ENCODE measurements at regions not wholly inside any gene's neighbourhood (a gene's known extent, or its start where the extent isn't known, plus 50 kb on each side); places are given as distances from the start of the nearest gene placed in this dataset.

DNA sequence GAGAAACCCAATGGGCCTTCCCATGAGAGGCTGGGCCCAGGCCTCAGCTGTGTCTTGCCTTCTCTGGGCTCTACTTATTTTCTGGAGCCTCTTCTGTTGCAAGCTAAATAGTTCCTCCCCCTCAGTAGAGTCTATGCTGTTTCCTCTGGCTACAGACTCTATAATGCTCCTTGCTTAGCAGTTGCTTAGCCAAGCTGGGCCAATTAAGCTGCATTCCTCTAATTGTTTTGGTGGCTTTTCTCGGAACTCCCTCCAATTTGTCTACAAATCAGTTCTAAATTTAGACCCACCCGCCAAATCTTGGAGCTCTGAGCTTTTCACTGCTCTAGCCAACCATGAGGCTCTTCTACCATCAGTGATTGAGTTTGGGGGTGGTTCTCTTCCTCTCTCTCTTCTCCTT, 302.7 kb upstream of the ASIC2 start:
- no peak for TF ChIP-seq EZH2 (IDR thresholded peaks at IDR 0.05; ENCODE audit: borderline replicate concordance, insufficient read depth, low read depth, low read length, poor library complexity, severe bottlenecking)
- TF ChIP-seq, protein P1, sequence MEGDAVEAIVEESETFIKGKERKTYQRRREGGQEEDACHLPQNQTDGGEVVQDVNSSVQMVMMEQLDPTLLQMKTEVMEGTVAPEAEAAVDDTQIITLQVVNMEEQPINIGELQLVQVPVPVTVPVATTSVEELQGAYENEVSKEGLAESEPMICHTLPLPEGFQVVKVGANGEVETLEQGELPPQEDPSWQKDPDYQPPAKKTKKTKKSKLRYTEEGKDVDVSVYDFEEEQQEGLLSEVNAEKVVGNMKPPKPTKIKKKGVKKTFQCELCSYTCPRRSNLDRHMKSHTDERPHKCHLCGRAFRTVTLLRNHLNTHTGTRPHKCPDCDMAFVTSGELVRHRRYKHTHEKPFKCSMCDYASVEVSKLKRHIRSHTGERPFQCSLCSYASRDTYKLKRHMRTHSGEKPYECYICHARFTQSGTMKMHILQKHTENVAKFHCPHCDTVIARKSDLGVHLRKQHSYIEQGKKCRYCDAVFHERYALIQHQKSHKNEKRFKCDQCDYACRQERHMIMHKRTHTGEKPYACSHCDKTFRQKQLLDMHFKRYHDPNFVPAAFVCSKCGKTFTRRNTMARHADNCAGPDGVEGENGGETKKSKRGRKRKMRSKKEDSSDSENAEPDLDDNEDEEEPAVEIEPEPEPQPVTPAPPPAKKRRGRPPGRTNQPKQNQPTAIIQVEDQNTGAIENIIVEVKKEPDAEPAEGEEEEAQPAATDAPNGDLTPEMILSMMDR (IDR thresholded peaks at IDR 0.05) = no peak
- ChIA-PET CTCF (no interaction called here), POLR2A (no interaction called here)
- Histone ChIP-seq H3K79me2 (ENCODE audit: control insufficient read depth, insufficient read depth, low read length) (no peaks in the 10 kb centered on the region), H3K27ac (ENCODE audit: low read length in 2 of 2) (no peak overlapping the region), H3K4me2 (replicated peaks; ENCODE audit: low read depth, low read length, poor library complexity, severe bottlenecking) (no peak overlapping the region), H3K27me3 (replicated peaks in 1 of 4; ENCODE audit: control extremely low read depth in 1 of 4, control insufficient read depth in 3 of 4, insufficient read depth in 4 of 4, low read length in 3 of 4) (no peaks in the 10 kb centered on the region), H3K9me3 (ENCODE audit: control extremely low read depth in 1 of 3, control insufficient read depth in 2 of 3, insufficient read depth in 1 of 3, low read length in 2 of 3) (peaks cover 0 to 3% (median 0%) of the 10 kb centered on the region in 3 donors), H3K4me3 (ENCODE audit: control extremely low read depth in 1 of 5, extremely low read depth in 1 of 5, insufficient read depth in 1 of 5, low read depth in 2 of 5, low read length in 4 of 5) (no peak overlapping the region), H3K36me3 (replicated peaks in 1 of 2; ENCODE audit: control extremely low read depth in 1 of 2, control insufficient read depth in 1 of 2, extremely low read depth in 1 of 2, insufficient read depth in 2 of 2, low read length in 1 of 2) (no peaks in the 10 kb centered on the region), H3K9ac (ENCODE audit: low read length) (no peak overlapping the region), H4K20me1 (ENCODE audit: control insufficient read depth, insufficient read depth, low read length, poor library complexity, severe bottlenecking) (no peaks in the 10 kb centered on the region), H3K4me1 (ENCODE audit: control insufficient read depth in 2 of 2, insufficient read depth in 2 of 2, low read length in 2 of 2) (no peaks in the 10 kb centered on the region), H2AFZ (ENCODE audit: insufficient read depth, low read depth, low read length, poor library complexity, severe bottlenecking) (no peak overlapping the region)
- intact Hi-C loops (cut with micrococcal nuclease) = no loop called here
- H3K4me3 Mint-ChIP-seq = no peak overlapping the region
- H3K9me3 Mint-ChIP-seq (ENCODE audit: insufficient read depth) = no peaks in the 10 kb centered on the region
- no CpG with 5 or more reads among the region's 2 CpGs for WGBS (ENCODE audit: insufficient coverage)
- H3K27me3 Mint-ChIP-seq = peaks cover 16% of the 10 kb centered on the region
- no peak for ATAC-seq (ENCODE audit: low read depth)
- DNase-seq = no peak
- H3K4me1 Mint-ChIP-seq = no peaks in the 10 kb centered on the region
- H3K27ac Mint-ChIP-seq = no peak overlapping the region

DNA sequence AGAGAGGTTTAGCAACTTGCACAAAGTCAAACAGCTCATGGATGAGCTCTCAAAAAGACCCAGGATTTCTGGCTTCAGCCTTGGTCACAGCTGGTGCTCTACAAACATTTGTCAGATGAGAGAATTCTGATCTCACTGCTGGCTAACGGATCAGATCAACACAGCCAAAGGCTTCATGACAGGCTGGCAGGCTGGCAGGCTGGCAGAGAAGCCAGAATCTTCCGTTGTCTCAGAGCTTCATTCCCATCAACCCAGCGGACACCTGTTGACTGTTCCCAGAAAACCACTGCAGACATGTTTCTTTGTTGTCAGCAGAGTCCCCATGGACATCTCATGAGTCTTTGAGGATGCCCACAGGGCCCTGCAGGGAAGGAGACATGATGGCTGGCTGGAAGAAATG, 303.8 kb upstream of the ASIC2 start:
- POLR2A ChIA-PET = no interaction called here
- CTCF ChIA-PET = no interaction called here
- ATAC-seq (ENCODE audit: low read depth) (no peak), DNase-seq (no peak)
- H3K9me3 Mint-ChIP-seq (ENCODE audit: insufficient read depth) = no peaks in the 10 kb centered on the region
- H3K27me3 Mint-ChIP-seq = peaks cover 13% of the 10 kb centered on the region
- H3K27ac Mint-ChIP-seq = no peak overlapping the region
- H3K9ac ChIP-seq (ENCODE audit: low read length) = no peak overlapping the region
- H3K9me3 ChIP-seq (ENCODE audit: control extremely low read depth in 1 of 3, control insufficient read depth in 2 of 3, insufficient read depth in 1 of 3, low read length in 2 of 3) = peaks cover 0 to 3% (median 0%) of the 10 kb centered on the region in 3 donors
- no peaks in the 10 kb centered on the region for H3K4me1 Mint-ChIP-seq
- H4K20me1 ChIP-seq (ENCODE audit: control insufficient read depth, insufficient read depth, low read length, poor library complexity, severe bottlenecking) = no peaks in the 10 kb centered on the region
- H3K4me2 ChIP-seq (replicated peaks; ENCODE audit: low read depth, low read length, poor library complexity, severe bottlenecking) = no peak overlapping the region
- H2AFZ ChIP-seq (ENCODE audit: insufficient read depth, low read depth, low read length, poor library complexity, severe bottlenecking) = no peak overlapping the region
- TF ChIP-seq, protein P1 (IDR thresholded peaks at IDR 0.05) = no peak
- no peak for TF ChIP-seq EZH2 (IDR thresholded peaks at IDR 0.05; ENCODE audit: borderline replicate concordance, insufficient read depth, low read depth, low read length, poor library complexity, severe bottlenecking)
- intact Hi-C loops (cut with micrococcal nuclease) = no loop called here
- no peak overlapping the region for H3K4me3 Mint-ChIP-seq
- H3K4me3 ChIP-seq (ENCODE audit: control extremely low read depth in 1 of 5, extremely low read depth in 1 of 5, insufficient read depth in 1 of 5, low read depth in 2 of 5, low read length in 4 of 5) = no peak overlapping the region
- no peaks in the 10 kb centered on the region for H3K79me2 ChIP-seq (ENCODE audit: control insufficient read depth, insufficient read depth, low read length)
- H3K27me3 ChIP-seq (replicated peaks in 1 of 4; ENCODE audit: control extremely low read depth in 1 of 4, control insufficient read depth in 3 of 4, insufficient read depth in 4 of 4, low read length in 3 of 4) = no peaks in the 10 kb centered on the region
- no peaks in the 10 kb centered on the region for H3K36me3 ChIP-seq (replicated peaks in 1 of 2; ENCODE audit: control extremely low read depth in 1 of 2, control insufficient read depth in 1 of 2, extremely low read depth in 1 of 2, insufficient read depth in 2 of 2, low read length in 1 of 2)
- WGBS (ENCODE audit: insufficient coverage) = 86% methylated on average over 3 of the region's 3 CpGs
- no peak overlapping the region for H3K27ac ChIP-seq (ENCODE audit: low read length in 2 of 2)
- no peaks in the 10 kb centered on the region for H3K4me1 ChIP-seq (ENCODE audit: control insufficient read depth in 2 of 2, insufficient read depth in 2 of 2, low read length in 2 of 2)
